H1 (cell line): ENCODE measurements at regions not wholly inside any gene's neighbourhood (a gene's known extent, or its start where the extent isn't known, plus 50 kb on each side); places are given as distances from the start of the nearest gene placed in this dataset.

Experiments
- CTCF ChIA-PET: fragments of 300-600 bp; sonication (Branson Sonifier 250); formaldehyde crosslinking; loops from one replicate; lab custom pipeline; 2021; ENCODE audit not compliant: partially characterized antibody; lab: Charles Lee
- POLR2A ChIA-PET: fragments of 300-600 bp; sonication (Branson Sonifier 250); formaldehyde crosslinking; loops from one replicate; lab custom pipeline; 2021; ENCODE audit warnings: inconsistent platforms; ENCODE audit not compliant: partially characterized antibody; lab: Charles Lee
- DNase-seq, 2 experiments: peaks; one replicate each; pipeline versions ENCODE4 v3.0.0 to v3.0.0-alpha.2; 2010 to 2022; ENCODE audit warnings: low spot score in 2 of 2, low read depth in 1 of 2, mixed read lengths in 1 of 2
- FAIRE-seq: peaks from 2 replicates; lab custom pipeline; 2011; peaks lifted over from hg19 to GRCh38; lab: Jason Lieb, UNC
- H2AFZ ChIP-seq: 2 replicates; pipeline ENCODE4 v1.8.1; 2012; ENCODE audit warnings: low read length, inconsistent platforms
- H2AK5ac ChIP-seq: 2 replicates; pipeline ENCODE4 v1.6.1; 2013; ENCODE audit warnings: low read depth, low read length
- H2BK120ac ChIP-seq: replicated peaks from 2 replicates; pipeline ENCODE3; 2013; ENCODE audit warnings: low read depth, low read length, inconsistent platforms
- H2BK12ac ChIP-seq: 2 replicates; pipeline ENCODE4 v1.6.1; 2013; ENCODE audit warnings: low read depth, low read length
- H2BK15ac ChIP-seq: 2 replicates; pipeline ENCODE4 v1.6.1; 2013; ENCODE audit warnings: low read length
- H2BK20ac ChIP-seq: 2 replicates; pipeline ENCODE4 v1.6.1; 2013; ENCODE audit warnings: low read length
- H2BK5ac ChIP-seq: 2 replicates; pipeline ENCODE4 v1.6.1; 2013; ENCODE audit warnings: low read depth, low read length
- H3K14ac ChIP-seq: 2 replicates; pipeline ENCODE4 v1.6.1; 2013; ENCODE audit warnings: inconsistent platforms; ENCODE audit not compliant: insufficient read length
- H3K18ac ChIP-seq: 2 replicates; pipeline ENCODE4 v1.6.1; 2013; ENCODE audit warnings: low read length; ENCODE audit errors: extremely low read depth
- H3K23ac ChIP-seq: 2 replicates; pipeline ENCODE4 v1.6.1; 2013; ENCODE audit warnings: inconsistent platforms; ENCODE audit not compliant: insufficient read length
- H3K23me2 ChIP-seq: 2 replicates; pipeline ENCODE4 v1.6.1; 2013; ENCODE audit warnings: low read depth, low read length
- H3K27ac ChIP-seq: 2 replicates; pipeline ENCODE4 v1.6.1; 2011; ENCODE audit warnings: low read depth, low read length, inconsistent platforms
- H3K27me3 ChIP-seq, 4 experiments: replicated peaks in 1 of 4; 1 replicate in 1 of 4; 2 replicates in 3 of 4; pipeline versions ENCODE4 v1.6.1 to v1.8.1; 2011 to 2013; ENCODE audit warnings: low read length in 3 of 4, mild to moderate bottlenecking in 3 of 4, inconsistent platforms in 2 of 4, mixed read lengths in 2 of 4, moderate library complexity in 1 of 4; ENCODE audit not compliant: control insufficient read depth in 3 of 4, insufficient read depth in 3 of 4; ENCODE audit errors: extremely low read depth in 1 of 4
- H3K36me3 ChIP-seq, 4 experiments: 2 replicates each; pipeline versions ENCODE4 v1.6.1 to v1.8.1; 2011 to 2013; ENCODE audit warnings: mild to moderate bottlenecking in 4 of 4, low read length in 3 of 4, moderate library complexity in 2 of 4, control low read depth in 1 of 4, inconsistent platforms in 1 of 4; ENCODE audit not compliant: insufficient read depth in 4 of 4, control insufficient read depth in 2 of 4
- H3K4ac ChIP-seq: replicated peaks from 2 replicates; pipeline ENCODE3; 2013; ENCODE audit warnings: low read length, low read depth, mixed read lengths, inconsistent platforms; ENCODE audit not compliant: insufficient read length
- H3K4me1 ChIP-seq, 4 experiments: replicated peaks in 1 of 4; 1 replicate in 1 of 4; 2 replicates in 3 of 4; pipeline versions ENCODE4 v1.6.1 to v1.8.1; 2011 to 2013; ENCODE audit warnings: low read length in 3 of 4, inconsistent platforms in 2 of 4, mixed read lengths in 1 of 4; ENCODE audit not compliant: insufficient read depth in 4 of 4, control insufficient read depth in 3 of 4
- H3K4me2 ChIP-seq, 2 experiments: 2 replicates each; pipeline versions ENCODE4 v1.6.1 to v1.8.1; 2011 to 2013; ENCODE audit warnings: low read depth in 2 of 2, low read length in 2 of 2, control low read depth in 1 of 2, inconsistent platforms in 1 of 2, mild to moderate bottlenecking in 1 of 2; ENCODE audit not compliant: insufficient read depth in 1 of 2
- H3K4me3 ChIP-seq, 4 experiments: fragments of 200-600, 300-600 bp in 1 of 4; sonication (generic), shearing (Covaris generic), sonication (Bioruptor Twin) in 1 of 4; 2 replicates each; pipeline versions ENCODE4 v1.5.1 to v1.8.1; 2011 to 2016; ENCODE audit warnings: low read length in 4 of 4, low read depth in 3 of 4, control low read depth in 2 of 4, inconsistent platforms in 2 of 4, mild to moderate bottlenecking in 2 of 4, mixed read lengths in 1 of 4, moderate library complexity in 1 of 4; ENCODE audit not compliant: insufficient read depth in 2 of 4; ENCODE audit errors: extremely low read depth in 1 of 4
- H3K56ac ChIP-seq: replicated peaks from 2 replicates; pipeline ENCODE3; 2013; ENCODE audit warnings: low read depth, mild to moderate bottlenecking, mixed read lengths, low read length, inconsistent platforms; ENCODE audit not compliant: insufficient read length
- H3K79me1 ChIP-seq: 2 replicates; pipeline ENCODE4 v1.6.1; 2013; ENCODE audit warnings: low read depth, low read length, control low read depth
- H3K79me2 ChIP-seq, 2 experiments: 2 replicates each; pipeline versions ENCODE4 v1.6.1 to v1.8.1; 2012 to 2013; ENCODE audit warnings: low read length in 2 of 2, mild to moderate bottlenecking in 2 of 2, inconsistent platforms in 1 of 2; ENCODE audit not compliant: insufficient read depth in 2 of 2, control insufficient read depth in 1 of 2
- H3K9ac ChIP-seq, 4 experiments: replicated peaks in 1 of 4; 1 replicate in 1 of 4; 2 replicates in 3 of 4; pipeline versions ENCODE4 v1.6.1 to v1.8.1; 2011 to 2013; ENCODE audit warnings: low read depth in 3 of 4, low read length in 3 of 4, control low read depth in 2 of 4, mild to moderate bottlenecking in 2 of 4, moderate library complexity in 2 of 4, inconsistent platforms in 1 of 4; ENCODE audit errors: extremely low read depth in 1 of 4
- H3K9me3 ChIP-seq, 2 experiments: 2 replicates each; pipeline versions ENCODE4 v1.6.1 to v1.8.1; 2012 to 2013; ENCODE audit warnings: mild to moderate bottlenecking in 2 of 2, moderate library complexity in 2 of 2, control low read depth in 1 of 2, inconsistent platforms in 1 of 2, low read depth in 1 of 2, low read length in 1 of 2, mixed read lengths in 1 of 2; ENCODE audit not compliant: insufficient read depth in 2 of 2
- H4K20me1 ChIP-seq, 2 experiments: replicated peaks in 1 of 2; 2 replicates each; pipeline versions ENCODE3 to v1.8.1; 2011 to 2013; ENCODE audit warnings: inconsistent platforms in 2 of 2, low read length in 2 of 2, mild to moderate bottlenecking in 1 of 2; ENCODE audit not compliant: insufficient read depth in 2 of 2, control insufficient read depth in 1 of 2
- H4K5ac ChIP-seq: 2 replicates; pipeline ENCODE4 v1.6.1; 2013; ENCODE audit warnings: low read length, low read depth, mixed read lengths, inconsistent platforms; ENCODE audit not compliant: insufficient read length
- H4K8ac ChIP-seq: 2 replicates; pipeline ENCODE4 v1.8.0; 2013; ENCODE audit warnings: mild to moderate bottlenecking, moderate library complexity, low read length, inconsistent platforms; ENCODE audit not compliant: insufficient read depth; ENCODE audit errors: extremely low read depth
- H4K91ac ChIP-seq: replicated peaks from 2 replicates; pipeline ENCODE3; 2013; ENCODE audit warnings: low read length, mixed read lengths, inconsistent platforms; ENCODE audit not compliant: insufficient read length
- WGBS, 2 experiments: shearing (Covaris generic) in 1 of 2; methylation state at CpG; one replicate each; pipeline versions ENCODE4 v1.1.6 to v1.1.7; 2013 to 2015; ENCODE audit warnings: low lambda C conversion rate in 2 of 2, mixed read lengths in 2 of 2, inconsistent platforms in 1 of 2, low coverage in 1 of 2, missing lambda C conversion rate in 1 of 2; ENCODE audit not compliant: insufficient replicate concordance in 2 of 2, insufficient coverage in 1 of 2, insufficient read length in 1 of 2; ENCODE audit errors: extremely low coverage in 1 of 2, missing lambda C conversion rate in 1 of 2; 5-methylcytosine and 5-hydroxymethylcytosine counted together

GRCh38 chr4:55291227-55291640 lies 54.8 kb upstream of the SRD5A3 start:
- no peak overlapping the region for H2BK20ac ChIP-seq
- no peak overlapping the region for H2BK120ac ChIP-seq
- no peaks in the 10 kb centered on the region for H3K9me3 ChIP-seq
- no peak for DNase-seq
- H2BK5ac ChIP-seq, result no peak overlapping the region
- H2AK5ac ChIP-seq, result no peak overlapping the region
- no peak overlapping the region for H2AFZ ChIP-seq
- no peak overlapping the region for H3K56ac ChIP-seq
- H3K79me1 ChIP-seq, result no peaks in the 10 kb centered on the region
- no peaks in the 10 kb centered on the region for H3K23me2 ChIP-seq
- no peak overlapping the region for H3K14ac ChIP-seq
- no peak overlapping the region for H4K91ac ChIP-seq
- no peaks in the 10 kb centered on the region for H3K27me3 ChIP-seq
- H3K9ac ChIP-seq, result no peak overlapping the region
- H4K8ac ChIP-seq, result no peak overlapping the region
- WGBS, 2 experiments, result 93% methylated on average over 3 of the region's 3 CpGs; no CpG with 5 or more reads in 1 of the 2 experiments
- POLR2A ChIA-PET, result no interaction called here
- no peak overlapping the region for H3K4me3 ChIP-seq
- no peak overlapping the region for H3K18ac ChIP-seq
- H3K4ac ChIP-seq, result no peak overlapping the region
- no peaks in the 10 kb centered on the region for H3K79me2 ChIP-seq
- H2BK15ac ChIP-seq, result 0 out of 2 replicates have a peak overlapping the region, but pooled peaks have one; percentile 65
- H3K23ac ChIP-seq, result no peak overlapping the region
- H2BK12ac ChIP-seq, result no peak overlapping the region; the same call in 1 of the 2 replicates
- H3K4me2 ChIP-seq, result no peak overlapping the region
- H3K36me3 ChIP-seq, result no peaks in the 10 kb centered on the region
- CTCF ChIA-PET, result interaction anchor here (0.7 kb wide), 1 partner anchor 373 kb away, joined by 3 read pairs; no protein-coding TSS in a partner anchor
- FAIRE-seq, result no peak
- H3K27ac ChIP-seq, result no peak overlapping the region
- peaks cover 0 to 5% (median 0%) of the 10 kb centered on the region in 4 experiments; a peak in 2 of 7 replicates for H3K4me1 ChIP-seq
- H4K5ac ChIP-seq, result no peak overlapping the region
- H4K20me1 ChIP-seq, result no peaks in the 10 kb centered on the region
